ENCODE measurements at regions not wholly inside any gene's neighbourhood (a gene's known extent, or its start where the extent isn't known, plus 50 kb on each side); places are given as distances from the start of the nearest gene placed in this dataset.

GRCh38 chr2:117481608-117482007, 332.9 kb upstream of the DDX18 start:
- TF ChIP-seq, protein P1, sequence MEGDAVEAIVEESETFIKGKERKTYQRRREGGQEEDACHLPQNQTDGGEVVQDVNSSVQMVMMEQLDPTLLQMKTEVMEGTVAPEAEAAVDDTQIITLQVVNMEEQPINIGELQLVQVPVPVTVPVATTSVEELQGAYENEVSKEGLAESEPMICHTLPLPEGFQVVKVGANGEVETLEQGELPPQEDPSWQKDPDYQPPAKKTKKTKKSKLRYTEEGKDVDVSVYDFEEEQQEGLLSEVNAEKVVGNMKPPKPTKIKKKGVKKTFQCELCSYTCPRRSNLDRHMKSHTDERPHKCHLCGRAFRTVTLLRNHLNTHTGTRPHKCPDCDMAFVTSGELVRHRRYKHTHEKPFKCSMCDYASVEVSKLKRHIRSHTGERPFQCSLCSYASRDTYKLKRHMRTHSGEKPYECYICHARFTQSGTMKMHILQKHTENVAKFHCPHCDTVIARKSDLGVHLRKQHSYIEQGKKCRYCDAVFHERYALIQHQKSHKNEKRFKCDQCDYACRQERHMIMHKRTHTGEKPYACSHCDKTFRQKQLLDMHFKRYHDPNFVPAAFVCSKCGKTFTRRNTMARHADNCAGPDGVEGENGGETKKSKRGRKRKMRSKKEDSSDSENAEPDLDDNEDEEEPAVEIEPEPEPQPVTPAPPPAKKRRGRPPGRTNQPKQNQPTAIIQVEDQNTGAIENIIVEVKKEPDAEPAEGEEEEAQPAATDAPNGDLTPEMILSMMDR (IDR thresholded peaks at IDR 0.05) = no peak
- no peak for TF ChIP-seq POLR2A (IDR thresholded peaks at IDR 0.05)

All from suprapubic skin (tissue), 3 donors.